LHCN-M2 (cell line): ENCODE measurements at regions not wholly inside any gene's neighbourhood (a gene's known extent, or its start where the extent isn't known, plus 50 kb on each side); places are given as distances from the start of the nearest gene placed in this dataset.

Source experiments
- DNase-seq: peaks from one replicate; pipeline ENCODE4 v3.0.0-alpha.2; 2012; ENCODE audit warnings: low read depth

- no peak for DNase-seq
Observed at GRCh38 chr9:134487066-134487710, 154.4 kb upstream of the COL5A1 start.

DNA sequence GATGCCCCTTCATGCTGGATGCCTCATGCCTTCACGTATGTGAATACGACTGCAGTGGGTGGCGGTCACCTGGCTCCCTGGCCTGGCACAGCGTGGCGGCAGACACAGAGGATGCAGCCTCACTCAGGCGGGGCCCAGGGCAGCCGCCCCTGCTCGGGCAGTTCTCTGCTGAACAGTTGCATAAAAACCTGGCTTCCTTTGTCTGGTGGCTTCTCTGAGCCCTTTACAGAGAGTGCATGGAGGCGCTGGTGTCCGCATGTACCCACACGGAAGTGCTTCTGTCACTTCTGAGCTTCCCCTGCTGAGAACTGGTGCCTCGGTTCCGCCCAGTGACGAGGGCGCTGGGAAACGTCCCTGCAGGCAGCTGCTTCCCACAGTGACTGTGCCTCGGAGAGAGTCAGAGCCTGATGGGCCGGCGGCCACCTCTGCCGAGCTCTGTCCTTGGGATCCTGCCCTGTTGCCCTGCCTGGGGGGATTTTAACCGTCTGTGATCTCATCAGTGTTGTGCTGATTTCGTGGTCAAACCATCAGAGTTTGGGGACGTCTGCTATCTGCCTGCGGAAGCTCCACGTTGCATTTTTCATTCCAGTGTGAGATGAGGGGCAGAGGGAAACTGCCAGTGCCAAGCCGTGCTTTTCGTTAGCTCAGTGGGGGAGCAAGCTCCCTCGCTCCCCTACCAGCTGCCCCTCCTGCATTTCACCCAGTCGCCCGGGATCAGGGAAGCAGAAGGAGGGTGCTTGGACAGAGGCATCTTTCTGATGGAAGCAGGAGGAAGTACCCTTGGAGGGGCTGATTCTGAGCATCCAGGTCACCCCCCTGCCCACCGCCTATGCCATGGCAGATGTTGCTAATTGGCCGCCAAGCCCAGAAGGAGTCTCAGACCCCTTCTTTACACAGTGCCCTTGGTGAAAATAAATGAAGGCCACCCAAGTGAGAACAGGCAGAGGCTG lies 153.0 kb upstream of the COL5A1 start:
- DNase-seq: no peak

- no peak for DNase-seq
Observed at GRCh38 chr9:134489621-134490408, 151.8 kb upstream of the COL5A1 start.

DNA sequence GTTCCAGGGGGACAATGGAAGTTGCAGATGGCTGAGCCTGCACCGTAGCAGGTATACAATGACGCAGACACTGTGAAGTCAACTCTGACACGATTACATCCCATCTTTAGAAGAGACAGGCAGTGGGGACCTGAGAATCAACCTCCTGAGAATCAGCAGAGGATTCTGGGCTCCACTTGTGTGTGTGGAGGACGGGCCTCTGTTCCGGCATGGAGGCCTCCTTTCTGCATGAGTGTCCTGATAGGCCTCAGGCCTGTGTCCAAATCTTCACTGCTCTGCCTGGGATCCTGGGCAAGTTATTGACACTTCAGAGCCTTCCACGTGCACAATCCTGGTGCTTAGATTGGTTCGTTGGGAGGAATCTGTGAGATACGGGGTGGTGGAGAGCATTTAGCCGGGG lies 151.2 kb upstream of the COL5A1 start:
- no peak for DNase-seq

GRCh38 chr9:134491196-134491835 lies 150.3 kb upstream of the COL5A1 start:
- no peak for DNase-seq

DNA sequence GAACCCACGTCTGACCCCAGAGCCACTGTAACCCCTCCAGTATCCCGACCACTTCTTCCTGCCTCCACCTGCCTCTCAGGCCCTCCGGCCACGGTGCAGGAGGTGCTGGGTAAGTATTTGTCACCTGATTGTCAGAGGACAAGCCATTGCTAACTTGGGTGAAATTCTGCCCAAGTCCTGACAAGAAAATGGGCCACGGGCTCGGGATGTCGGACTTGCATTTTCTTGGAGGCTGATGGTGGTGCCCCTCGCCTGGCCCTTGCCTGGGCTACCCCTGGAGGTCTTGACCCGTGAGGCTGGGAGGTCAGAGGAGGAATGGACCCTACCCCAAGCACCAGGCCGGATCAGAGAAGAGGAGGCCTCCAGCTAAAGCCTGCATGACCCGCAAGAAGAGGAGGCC lies 149.7 kb upstream of the COL5A1 start:
- no peak for DNase-seq

- no peak for DNase-seq
Observed at GRCh38 chr9:134492281-134492691, 149.3 kb upstream of the COL5A1 start.

DNA sequence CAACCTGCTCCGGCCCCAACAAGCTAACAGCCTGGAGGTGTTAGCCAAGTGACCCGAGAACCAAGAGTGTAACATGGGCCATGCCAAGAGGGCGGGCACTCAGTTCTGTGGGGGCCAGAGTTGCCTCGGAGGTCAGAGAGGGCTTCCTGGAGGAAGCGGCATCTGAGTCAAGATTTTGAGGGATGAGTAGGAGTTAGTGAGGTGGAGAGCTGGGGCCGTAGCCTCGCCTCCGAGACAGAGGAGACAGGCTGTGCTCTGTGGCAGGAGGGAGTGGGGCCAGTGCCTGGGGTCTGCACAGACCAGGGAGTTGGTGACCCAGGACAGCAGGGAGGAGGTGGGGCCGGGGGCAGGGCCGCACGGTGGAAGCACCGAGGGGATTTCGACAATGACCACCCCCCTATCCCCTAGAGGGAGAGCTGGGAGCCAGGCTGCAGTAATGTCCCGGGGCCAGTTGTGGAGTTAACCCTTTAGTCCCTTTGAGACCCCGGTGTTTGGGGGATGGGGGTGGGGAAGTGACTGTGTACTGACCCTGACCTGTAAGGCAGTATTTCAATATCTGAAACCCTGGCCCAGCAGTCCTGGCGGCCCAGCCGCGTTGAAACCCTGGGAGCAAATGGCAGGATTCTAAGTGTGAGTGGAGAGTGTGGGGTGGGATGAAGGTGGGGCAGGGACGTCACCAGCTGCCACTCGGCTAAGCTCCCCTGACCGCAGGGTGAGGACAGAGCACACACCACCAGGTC lies 148.7 kb upstream of the COL5A1 start:
- no peak for DNase-seq

GRCh38 chr9:134493461-134494272 lies 147.9 kb upstream of the COL5A1 start:
- DNase-seq: no peak

GRCh38 chr9:134494273-134494815 lies 147.3 kb upstream of the COL5A1 start:
- DNase-seq: no peak

DNA sequence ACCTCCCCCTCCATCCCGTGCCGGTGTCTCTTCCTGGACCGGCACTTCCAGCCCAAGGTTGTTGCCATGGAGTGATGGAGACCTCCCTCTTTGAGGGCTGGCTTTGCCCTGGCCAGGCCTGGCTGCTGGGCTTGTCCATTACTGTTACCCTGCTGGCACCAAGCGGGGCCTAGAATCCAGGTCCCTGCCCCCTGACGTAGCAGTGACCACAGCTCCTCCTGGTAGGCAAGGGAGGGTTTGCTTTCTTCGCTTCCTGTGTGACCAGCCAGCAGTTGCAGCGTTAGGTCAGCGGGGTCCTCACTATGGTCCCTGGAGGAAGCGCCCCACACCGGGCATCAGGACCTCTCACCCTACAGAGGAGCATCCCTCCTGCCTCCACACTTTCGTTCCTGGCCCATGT lies 146.7 kb upstream of the COL5A1 start:
- DNase-seq: no peak

- DNase-seq: no peak
Observed at GRCh38 chr9:134495881-134496412, 145.7 kb upstream of the COL5A1 start.

DNA sequence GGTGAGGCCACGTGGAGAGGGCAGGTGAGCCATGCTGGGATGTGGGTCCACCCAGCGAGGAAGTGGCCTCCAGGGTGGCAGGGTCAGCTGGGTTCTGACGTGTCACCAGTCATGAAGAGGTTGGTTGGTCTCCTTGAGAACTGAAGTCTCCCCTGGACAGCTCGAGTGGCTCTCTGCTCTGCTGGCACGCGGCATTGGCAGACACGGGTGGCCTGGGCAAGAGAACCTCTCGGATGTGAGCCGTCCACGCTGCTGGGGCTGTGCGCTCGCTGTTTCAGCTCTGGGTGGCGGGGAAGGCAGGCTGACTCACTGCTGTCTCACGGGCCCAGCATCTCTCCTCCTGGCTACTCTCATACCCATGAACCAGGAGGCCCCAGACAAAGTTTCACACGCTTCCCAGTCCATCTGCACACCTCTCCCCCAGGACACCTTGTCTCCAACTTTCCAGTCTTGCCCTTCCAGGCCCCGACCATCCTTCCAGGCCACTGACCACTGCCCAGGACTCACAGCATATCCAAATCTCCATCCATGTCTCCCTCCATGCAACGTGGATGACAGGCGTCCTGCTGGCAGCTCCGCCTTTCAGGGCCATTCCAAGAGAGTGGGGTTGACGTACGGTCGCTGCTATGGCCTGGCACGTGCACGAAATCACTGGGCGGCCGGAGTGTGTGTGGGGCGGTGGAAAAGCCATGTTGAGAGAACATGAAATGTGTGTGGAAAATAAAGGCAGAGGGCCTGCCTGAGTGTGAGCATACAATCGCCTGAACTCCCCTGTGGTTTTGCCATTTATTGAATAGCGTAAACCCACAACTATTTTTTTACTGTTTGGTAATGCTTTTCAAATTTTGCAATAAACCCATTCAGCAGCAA lies 145.0 kb upstream of the COL5A1 start:
- DNase-seq: no peak

GRCh38 chr9:134497283-134497860 lies 144.2 kb upstream of the COL5A1 start:
- no peak for DNase-seq

DNA sequence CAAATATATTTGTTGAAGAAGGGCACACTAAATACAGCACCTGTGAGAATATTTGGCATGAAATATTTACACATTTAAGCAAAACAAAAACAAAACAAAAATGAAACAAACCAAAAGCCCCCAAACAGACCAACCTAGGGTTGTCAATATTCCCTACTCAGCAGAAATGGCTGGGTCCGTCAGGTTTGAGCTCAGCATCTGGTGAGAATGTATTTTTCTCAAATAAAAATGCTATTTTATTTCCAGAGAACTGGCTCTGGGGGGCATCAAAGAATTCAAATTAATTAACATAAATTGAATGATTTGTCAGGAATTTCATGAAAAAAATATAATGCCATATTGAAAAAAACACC lies 142.8 kb upstream of the COL5A1 start:
- no peak for DNase-seq

GRCh38 chr9:134500931-134501760 lies 140.5 kb upstream of the COL5A1 start:
- no peak for DNase-seq

GRCh38 chr9:134501761-134502265 lies 139.8 kb upstream of the COL5A1 start:
- no peak for DNase-seq
